HepG2 (cell line): ENCODE measurements at regions not wholly inside any gene's neighbourhood (a gene's known extent, or its start where the extent isn't known, plus 50 kb on each side); places are given as distances from the start of the nearest gene placed in this dataset.

ENCODE experiments used
- ATAC-seq: fragments of 200-7000 bp; cut with Tn5 transposase; 3 replicates; pipeline ENCODE4 v1.9.1; 2020; ENCODE audit warnings: mild to moderate bottlenecking, moderate library complexity
- BruUV-seq: library from RNA; stranded (reverse); fragments of 400-500 nt; replicated peaks from 2 replicates; lab custom pipeline; 2021; lab: Mats Ljungman, UMichigan
- CTCF ChIA-PET: fragments of 300-600 bp; formaldehyde crosslinking; extraction: SDS; loops from one replicate; lab custom pipeline; 2021; ENCODE audit warnings: low total read pairs, inconsistent platforms, low intra/inter-chr PET ratio; lab: Yijun Ruan, JAX
- POLR2A ChIA-PET: fragments of 350-600 bp; sonication (Branson Sonifier 250); formaldehyde crosslinking; loops from one replicate; lab custom pipeline; 2020; ENCODE audit warnings: antibody characterized with exemption, inconsistent platforms; lab: Yijun Ruan, JAX
- DNase-seq: peaks from one replicate; pipeline ENCODE4 v3.0.0-alpha.2; 2015; ENCODE audit warnings: low spot score
- FAIRE-seq: peaks from 3 replicates; lab custom pipeline; 2011; peaks lifted over from hg19 to GRCh38; lab: Jason Lieb, UNC
- H2AFZ ChIP-seq: one replicate; pipeline ENCODE4 v1.6.1; 2011; ENCODE audit warnings: low read length, inconsistent platforms
- H3K27ac ChIP-seq: fragments of 300-600 bp; 3 replicates; pipeline ENCODE4 v1.8.0; 2011; ENCODE audit warnings: mixed run types, mild to moderate bottlenecking, mixed read lengths, low read length, inconsistent platforms; ENCODE audit not compliant: insufficient read depth; ENCODE audit errors: extremely low read length
- H3K27me3 ChIP-seq, 2 experiments: fragments of 200-600 bp in 1 of 2; 2 replicates in 1 of 2; 3 replicates in 1 of 2; pipeline versions ENCODE4 v1.6.0 to v1.8.0; 2011; ENCODE audit warnings: low read length in 2 of 2, mild to moderate bottlenecking in 2 of 2, moderate library complexity in 2 of 2, inconsistent platforms in 1 of 2; ENCODE audit not compliant: insufficient read depth in 2 of 2, control insufficient read depth in 1 of 2
- H3K36me3 ChIP-seq, 2 experiments: fragments of 200-600 bp in 1 of 2; replicated peaks in 1 of 2; 2 replicates in 1 of 2; 3 replicates in 1 of 2; pipeline versions ENCODE4 v1.5.1 to v1.8.0; 2011; ENCODE audit warnings: low read length in 2 of 2, inconsistent platforms in 1 of 2; ENCODE audit not compliant: insufficient read depth in 2 of 2, control insufficient read depth in 1 of 2
- H3K4me1 ChIP-seq: 2 replicates; pipeline ENCODE4 v1.5.1; 2012; ENCODE audit warnings: low read length, inconsistent platforms; ENCODE audit not compliant: insufficient read depth
- H3K4me2 ChIP-seq: 2 replicates; pipeline ENCODE4 v1.6.0; 2011; ENCODE audit warnings: low read depth, low read length, inconsistent platforms
- H3K4me3 ChIP-seq, 3 experiments: fragments of 200-600 bp in 1 of 3; sonication (generic), shearing (Covaris generic) in 1 of 3; replicated peaks in 1 of 3; 2 replicates each; pipeline ENCODE4 v1.5.1; 2011 to 2016; ENCODE audit warnings: low read length in 3 of 3, inconsistent platforms in 2 of 3, low read depth in 2 of 3, mild to moderate bottlenecking in 2 of 3, control low read depth in 1 of 3, mixed read lengths in 1 of 3; ENCODE audit not compliant: insufficient read depth in 1 of 3
- H3K79me2 ChIP-seq: one replicate; pipeline ENCODE4 v1.6.1; 2011; ENCODE audit warnings: low read length, inconsistent platforms; ENCODE audit not compliant: insufficient read depth
- H3K9ac ChIP-seq: 2 replicates; pipeline ENCODE4 v1.6.0; 2011; ENCODE audit warnings: mild to moderate bottlenecking, low read depth, low read length, inconsistent platforms; ENCODE audit not compliant: insufficient read depth
- H3K9me3 ChIP-seq: 2 replicates; pipeline ENCODE4 v1.5.1; 2012; ENCODE audit warnings: mild to moderate bottlenecking, low read length
- H4K20me1 ChIP-seq: 2 replicates; pipeline ENCODE4 v1.6.0; 2011; ENCODE audit warnings: inconsistent platforms, mild to moderate bottlenecking, low read length, moderate library complexity; ENCODE audit not compliant: insufficient read depth
- BRF2 ChIP-seq: sonication (generic); formaldehyde crosslinking; IDR thresholded peaks from 2 replicates; pipeline ENCODE4 v1.8.1; 2022; ENCODE audit warnings: mild to moderate bottlenecking, missing genetic modification reagents
- KLF15 ChIP-seq: sonication (generic); formaldehyde crosslinking; IDR thresholded peaks from 2 replicates; pipeline ENCODE4 v1.8.1; 2023; ENCODE audit warnings: borderline replicate concordance, mild to moderate bottlenecking, inconsistent platforms, missing genetic modification reagents, mixed read lengths
- NRL ChIP-seq: sonication (generic); formaldehyde crosslinking; IDR thresholded peaks from 2 replicates; pipeline ENCODE4 v1.5.0; 2020; ENCODE audit warnings: missing genetic modification reagents, mild to moderate bottlenecking, moderate library complexity, borderline replicate concordance
- SMC3 ChIP-seq: IDR thresholded peaks from 2 replicates; pipeline ENCODE4 v1.6.1; 2011; ENCODE audit warnings: low read length, improper control_type of control experiment
- ZFP36 ChIP-seq: fragments of 150-350 bp; IDR thresholded peaks from 2 replicates; pipeline ENCODE4 v1.6.1; 2018; ENCODE audit warnings: borderline replicate concordance, low read length, low read depth; ENCODE audit not compliant: partially characterized antibody
- ZFP82 ChIP-seq: sonication (generic); formaldehyde crosslinking; IDR thresholded peaks from 2 replicates; pipeline ENCODE4 v1.5.1; 2020; ENCODE audit warnings: mild to moderate bottlenecking, missing genetic modification reagents, borderline replicate concordance
- ZMAT3 ChIP-seq: sonication (generic); formaldehyde crosslinking; conservative IDR thresholded peaks from 2 replicates; pipeline ENCODE4 v1.7.0; 2021; ENCODE audit warnings: missing genetic modification reagents
- ZNF234 ChIP-seq: sonication (generic); formaldehyde crosslinking; conservative IDR thresholded peaks from 2 replicates; pipeline ENCODE4 v1.5.1; 2020; ENCODE audit warnings: mild to moderate bottlenecking, missing genetic modification reagents
- ZNF503 ChIP-seq: sonication (generic); formaldehyde crosslinking; IDR thresholded peaks from 2 replicates; pipeline ENCODE4 v1.4.0; 2020; ENCODE audit warnings: missing genetic modification reagents
- ZNF510 ChIP-seq: sonication (generic); formaldehyde crosslinking; IDR thresholded peaks from 2 replicates; pipeline ENCODE4 v1.4.0; 2020; ENCODE audit warnings: low read depth, mild to moderate bottlenecking, missing genetic modification reagents
- WGBS: methylation state at CpG from one replicate; pipeline ENCODE4 v1.1.6; 2017; ENCODE audit warnings: low lambda C conversion rate; 5-methylcytosine and 5-hydroxymethylcytosine counted together
- in situ Hi-C: cut with HindIII; loops from 2 replicates; pipeline ENCODE4 v1.10.0; 2017; ENCODE audit warnings: low pct_unique_long_range_greater_than_20kb; ENCODE audit not compliant: extremely low pct_ligation_motif_present
- intact Hi-C: fragments of 100-400 bp; cut with micrococcal nuclease; formaldehyde crosslinking; loops from one replicate; pipeline ENCODE4 v1.10.0; 2022; ENCODE audit not compliant: unreplicated experiment
- TF ChIP-seq, protein P1 (sequence below): sonication (generic); formaldehyde crosslinking; IDR thresholded peaks from 2 replicates; pipeline ENCODE4 v1.4.0; 2020; ENCODE audit warnings: mild to moderate bottlenecking, missing genetic modification reagents

DNA sequence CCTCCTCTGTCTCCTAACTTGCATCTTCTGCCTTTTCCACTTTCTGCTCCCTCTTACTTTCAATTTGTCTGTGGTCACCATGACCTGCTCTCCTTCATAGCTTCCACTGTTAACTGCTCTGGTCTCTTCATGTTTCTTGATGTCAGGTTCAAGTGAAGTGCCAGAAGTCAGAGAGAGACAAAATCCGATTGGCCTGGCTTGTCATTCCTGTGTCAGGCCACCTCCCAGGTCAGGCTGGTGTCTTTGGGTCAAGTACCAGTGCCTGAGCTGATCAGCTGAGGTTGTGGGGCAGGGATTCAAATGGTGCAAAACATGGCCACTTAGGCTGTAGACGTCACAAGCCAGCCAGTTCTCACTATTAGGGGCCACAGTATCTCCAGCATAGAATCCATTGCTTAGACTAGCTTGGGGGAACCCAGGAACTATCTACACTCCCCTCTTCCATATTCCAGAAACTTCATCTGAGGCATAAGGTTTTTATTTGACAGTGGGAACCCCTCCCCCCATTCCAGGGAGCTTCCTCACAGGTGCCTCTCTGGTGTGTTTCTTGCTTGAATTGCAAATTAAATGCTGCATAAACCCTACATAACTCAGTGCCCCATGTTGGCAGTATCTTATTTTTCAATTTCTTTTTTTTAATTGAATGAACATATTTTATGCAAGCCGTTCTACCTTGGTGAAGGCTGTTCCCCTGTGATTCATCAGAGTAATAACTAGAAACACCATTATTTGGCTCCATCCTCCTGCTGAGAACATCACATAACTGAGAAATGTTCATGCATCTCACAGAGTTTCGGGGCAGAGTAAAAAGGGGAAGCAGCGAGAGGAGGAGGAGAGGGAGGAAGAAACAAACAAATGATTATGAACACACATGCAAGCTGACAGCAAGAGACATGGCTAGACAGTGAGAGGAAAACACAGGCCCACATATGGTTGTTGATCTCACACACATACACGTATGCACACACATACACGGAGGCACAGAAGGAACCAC lies 175.8 kb downstream of the TLE3 start:
- Histone ChIP-seq H3K27me3 (peaks cover 0 to 10% of the 10 kb centered on the region in 2 experiments; a peak in 3 of 5 replicates), H2AFZ (no peak overlapping the region), H3K9me3 (peaks cover 16% of the 10 kb centered on the region), H3K4me1 (no peaks in the 10 kb centered on the region), H3K36me3 (no peaks in the 10 kb centered on the region), H3K79me2 (no peaks in the 10 kb centered on the region), H3K4me3 (no peak overlapping the region), H3K9ac (no peak overlapping the region), H3K27ac (no peak overlapping the region), H4K20me1 (no peaks in the 10 kb centered on the region), H3K4me2 (no peak overlapping the region)
- TF ChIP-seq SMC3 (no peak), BRF2 (CRISPR knock-in tag) (no peak), ZNF510 (CRISPR knock-in tag) (no peak), ZNF234 (no peak), ZFP82 (no peak), ZMAT3 (CRISPR knock-in tag) (no peak), KLF15 (CRISPR knock-in tag) (no peak), ZNF503 (CRISPR knock-in tag) (no peak), ZFP36 (no peak), NRL (no peak)
- TF ChIP-seq, protein P1, sequence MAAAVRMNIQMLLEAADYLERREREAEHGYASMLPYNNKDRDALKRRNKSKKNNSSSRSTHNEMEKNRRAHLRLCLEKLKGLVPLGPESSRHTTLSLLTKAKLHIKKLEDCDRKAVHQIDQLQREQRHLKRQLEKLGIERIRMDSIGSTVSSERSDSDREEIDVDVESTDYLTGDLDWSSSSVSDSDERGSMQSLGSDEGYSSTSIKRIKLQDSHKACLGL (CRISPR knock-in tag): no peak
- POLR2A ChIA-PET: no interaction called here
- in situ Hi-C loops: no loop called here
- no peak for DNase-seq
- CTCF ChIA-PET: no interaction called here
- intact Hi-C loops: no loop called here
- BruUV-seq: no TSS peak
- no peak for ATAC-seq
- WGBS: 2% methylated on average over 6 of the region's 7 CpGs
- FAIRE-seq: no peak
